ENCODE measurements at regions not wholly inside any gene's neighbourhood (a gene's known extent, or its start where the extent isn't known, plus 50 kb on each side); places are given as distances from the start of the nearest gene placed in this dataset.
"Not testable (repeated sequence)": the region's sequence is repeated elsewhere in the genome, so short reads cannot be mapped to it uniquely, and the experiment has no call there.

- TF ChIP-seq, protein P1, sequence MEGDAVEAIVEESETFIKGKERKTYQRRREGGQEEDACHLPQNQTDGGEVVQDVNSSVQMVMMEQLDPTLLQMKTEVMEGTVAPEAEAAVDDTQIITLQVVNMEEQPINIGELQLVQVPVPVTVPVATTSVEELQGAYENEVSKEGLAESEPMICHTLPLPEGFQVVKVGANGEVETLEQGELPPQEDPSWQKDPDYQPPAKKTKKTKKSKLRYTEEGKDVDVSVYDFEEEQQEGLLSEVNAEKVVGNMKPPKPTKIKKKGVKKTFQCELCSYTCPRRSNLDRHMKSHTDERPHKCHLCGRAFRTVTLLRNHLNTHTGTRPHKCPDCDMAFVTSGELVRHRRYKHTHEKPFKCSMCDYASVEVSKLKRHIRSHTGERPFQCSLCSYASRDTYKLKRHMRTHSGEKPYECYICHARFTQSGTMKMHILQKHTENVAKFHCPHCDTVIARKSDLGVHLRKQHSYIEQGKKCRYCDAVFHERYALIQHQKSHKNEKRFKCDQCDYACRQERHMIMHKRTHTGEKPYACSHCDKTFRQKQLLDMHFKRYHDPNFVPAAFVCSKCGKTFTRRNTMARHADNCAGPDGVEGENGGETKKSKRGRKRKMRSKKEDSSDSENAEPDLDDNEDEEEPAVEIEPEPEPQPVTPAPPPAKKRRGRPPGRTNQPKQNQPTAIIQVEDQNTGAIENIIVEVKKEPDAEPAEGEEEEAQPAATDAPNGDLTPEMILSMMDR (IDR thresholded peaks at IDR 0.05): not testable (repeated sequence)
- TF ChIP-seq POLR2A (IDR thresholded peaks at IDR 0.05): not testable (repeated sequence)
Measured at GRCh38 chr3:195996314-195996713, 85.6 kb downstream of the TFRC start.

All from tibial nerve (tissue), 3 donors.